ENCODE measurements at regions not wholly inside any gene's neighbourhood (a gene's known extent, or its start where the extent isn't known, plus 50 kb on each side); places are given as distances from the start of the nearest gene placed in this dataset.

- Mint-ChIP-seq H3K27ac (no peak overlapping the region), H3K9me3 (peaks cover 5% of the 10 kb centered on the region), H3K36me3 (no peaks in the 10 kb centered on the region), H3K27me3 (peaks cover 12% of the 10 kb centered on the region), H3K4me1 (ENCODE audit: unreplicated experiment) (no peaks in the 10 kb centered on the region), H3K4me3 (no peak overlapping the region)
- DNase-seq (ENCODE audit: extremely low spot score, unreplicated experiment) = no peak
- no peak for TF ChIP-seq CTCF (conservative IDR thresholded peaks at IDR 0.05)
Observed at GRCh38 chr4:33551244-33551643, 2693.1 kb downstream of the ARAP2 start.

DNA sequence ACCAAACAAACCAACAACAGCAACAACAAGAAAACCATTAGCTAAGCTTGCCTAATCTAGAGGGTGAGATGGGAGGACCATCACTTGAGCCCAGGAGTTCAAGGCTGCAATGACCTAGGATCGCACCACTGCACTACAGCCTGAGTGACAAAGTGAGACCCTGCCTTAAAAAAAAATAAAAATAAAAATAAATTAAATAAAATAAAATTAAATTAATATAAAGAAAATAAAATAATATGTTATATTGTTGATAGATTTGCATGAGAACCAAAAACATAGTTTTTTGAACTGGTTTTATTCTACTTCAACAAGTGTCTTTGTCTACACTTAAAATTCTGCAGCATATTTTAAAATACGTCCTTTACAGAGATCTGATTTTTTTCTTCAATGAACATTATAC lies 2683.1 kb downstream of the ARAP2 start:
- Mint-ChIP-seq H3K9me3 (no peaks in the 10 kb centered on the region), H3K27ac (no peak overlapping the region), H3K4me1 (ENCODE audit: unreplicated experiment) (no peaks in the 10 kb centered on the region), H3K36me3 (no peaks in the 10 kb centered on the region), H3K27me3 (no peaks in the 10 kb centered on the region), H3K4me3 (no peak overlapping the region)
- no peak for TF ChIP-seq CTCF (conservative IDR thresholded peaks at IDR 0.05)
- DNase-seq (ENCODE audit: extremely low spot score, unreplicated experiment) = no peak

DNA sequence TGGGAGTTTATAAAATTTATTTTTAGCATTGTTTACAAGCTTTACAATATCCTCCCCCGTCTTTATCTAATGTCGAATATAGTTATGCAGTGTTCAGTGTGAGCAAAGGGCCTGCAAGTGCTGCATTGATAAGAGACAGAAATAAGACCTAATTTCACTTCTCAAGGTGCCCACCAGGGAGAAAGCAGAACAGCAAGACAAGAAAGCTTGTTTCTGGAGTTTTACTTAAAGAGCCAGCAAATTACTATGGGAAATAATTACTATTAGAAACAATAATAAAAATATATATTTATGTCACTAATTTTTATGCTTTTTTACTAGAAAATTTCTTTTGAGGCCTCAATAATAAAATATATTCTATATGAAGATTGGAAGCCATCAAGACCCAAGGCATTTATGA lies 2677.7 kb downstream of the ARAP2 start:
- H3K27me3 Mint-ChIP-seq = no peaks in the 10 kb centered on the region
- DNase-seq (ENCODE audit: extremely low spot score, unreplicated experiment) = no peak
- H3K4me3 Mint-ChIP-seq = no peak overlapping the region
- H3K4me1 Mint-ChIP-seq (ENCODE audit: unreplicated experiment) = no peaks in the 10 kb centered on the region
- H3K36me3 Mint-ChIP-seq = no peaks in the 10 kb centered on the region
- H3K9me3 Mint-ChIP-seq = no peaks in the 10 kb centered on the region
- H3K27ac Mint-ChIP-seq = no peak overlapping the region
- peak; percentile 57 for TF ChIP-seq CTCF (conservative IDR thresholded peaks at IDR 0.05)

DNA sequence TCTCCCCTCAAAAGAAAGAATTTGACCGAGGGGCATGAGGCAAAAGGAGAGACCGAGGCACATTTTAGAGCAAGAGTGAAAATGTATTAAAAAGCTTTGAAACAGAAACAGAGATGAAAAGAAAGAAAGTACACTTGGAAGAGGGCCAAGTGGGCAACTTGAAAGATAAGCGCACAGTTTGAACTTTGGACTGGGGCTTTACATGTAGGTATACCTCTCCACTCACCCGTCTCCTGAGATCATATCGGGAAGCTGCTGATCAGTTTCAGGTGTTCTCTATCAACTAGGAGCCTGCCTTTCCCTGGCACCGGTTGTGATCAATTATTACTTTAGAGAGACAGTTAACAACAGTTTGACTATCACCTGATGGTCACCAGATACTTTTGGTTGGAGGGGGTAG lies 2666.5 kb downstream of the ARAP2 start:
- Mint-ChIP-seq H3K27ac (no peak overlapping the region), H3K4me3 (no peak overlapping the region), H3K27me3 (no peaks in the 10 kb centered on the region), H3K36me3 (no peaks in the 10 kb centered on the region), H3K4me1 (ENCODE audit: unreplicated experiment) (no peaks in the 10 kb centered on the region), H3K9me3 (peaks cover 14% of the 10 kb centered on the region)
- TF ChIP-seq CTCF (conservative IDR thresholded peaks at IDR 0.05) = no peak
- DNase-seq (ENCODE audit: extremely low spot score, unreplicated experiment) = no peak

DNA sequence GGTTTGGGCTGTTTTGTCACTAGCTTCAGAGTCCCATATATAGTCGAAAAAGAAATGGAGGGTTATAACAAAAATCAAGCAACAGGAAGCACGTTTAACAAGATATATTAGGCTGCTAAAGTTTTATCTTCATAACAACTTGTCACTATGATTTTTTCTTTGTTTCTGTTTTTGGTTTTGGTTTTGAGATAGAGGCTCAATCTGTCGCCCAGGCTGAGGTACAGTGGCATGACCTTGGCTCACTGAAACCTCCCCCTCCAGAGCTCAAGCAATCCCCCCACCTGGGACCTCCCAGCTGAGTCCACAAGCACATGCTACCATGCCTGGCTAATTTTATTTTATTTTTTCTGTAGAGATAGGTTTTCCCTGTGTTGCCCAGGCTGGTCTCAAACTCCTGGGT lies 2664.4 kb downstream of the ARAP2 start:
- H3K36me3 Mint-ChIP-seq = no peaks in the 10 kb centered on the region
- TF ChIP-seq CTCF (conservative IDR thresholded peaks at IDR 0.05) = no peak
- no peak overlapping the region for H3K4me3 Mint-ChIP-seq
- H3K27ac Mint-ChIP-seq = no peak overlapping the region
- no peaks in the 10 kb centered on the region for H3K4me1 Mint-ChIP-seq (ENCODE audit: unreplicated experiment)
- H3K9me3 Mint-ChIP-seq = peaks cover 8% of the 10 kb centered on the region
- no peak for DNase-seq (ENCODE audit: extremely low spot score, unreplicated experiment)
- no peaks in the 10 kb centered on the region for H3K27me3 Mint-ChIP-seq

GRCh38 chr4:33592701-33593100 lies 2651.6 kb downstream of the ARAP2 start:
- Mint-ChIP-seq H3K4me1 (ENCODE audit: unreplicated experiment) (no peaks in the 10 kb centered on the region), H3K9me3 (peaks cover 20% of the 10 kb centered on the region), H3K4me3 (no peak overlapping the region), H3K27me3 (no peaks in the 10 kb centered on the region), H3K27ac (no peak overlapping the region), H3K36me3 (no peaks in the 10 kb centered on the region)
- no peak for DNase-seq (ENCODE audit: extremely low spot score, unreplicated experiment)
- no peak for TF ChIP-seq CTCF (conservative IDR thresholded peaks at IDR 0.05)

Data from type B pancreatic cell (in vitro differentiated cells).